Kidney (tissue), 13 donors: ENCODE measurements at regions not wholly inside any gene's neighbourhood (a gene's known extent, or its start where the extent isn't known, plus 50 kb on each side); places are given as distances from the start of the nearest gene placed in this dataset.
A peak's percentile ranks its signal among the peaks of the same experiment; 100 is the strongest.

ENCODE experiments used
- DNase-seq, 5 donors: peaks; one replicate each; pipeline ENCODE4 v3.0.0-alpha.2; 2013 to 2020
- FAIRE-seq: peaks from 2 replicates; lab custom pipeline; 2012; peaks lifted over from hg19 to GRCh38; lab: Jason Lieb, UNC
- H3K27ac ChIP-seq, 2 donors: one replicate each; pipeline ENCODE4 v1.7.0; 2013; ENCODE audit warnings: low read depth in 2 of 2, low read length in 2 of 2, inconsistent platforms in 1 of 2
- H3K27me3 ChIP-seq: one replicate; pipeline ENCODE4 v1.7.1; 2013; ENCODE audit warnings: low read length, inconsistent platforms; ENCODE audit not compliant: control insufficient read depth, insufficient read depth
- H3K36me3 ChIP-seq, 3 donors: one replicate each; pipeline versions ENCODE4 v1.7.0 to v1.7.1; 2013; ENCODE audit warnings: low read length in 3 of 3, control low read depth in 1 of 3, inconsistent platforms in 1 of 3; ENCODE audit not compliant: insufficient read depth in 3 of 3, control insufficient read depth in 2 of 3
- H3K4me1 ChIP-seq, 3 donors: one replicate each; pipeline versions ENCODE4 v1.7.0 to v1.7.1; 2013; ENCODE audit warnings: low read length in 3 of 3, inconsistent platforms in 1 of 3, low read depth in 1 of 3; ENCODE audit not compliant: control insufficient read depth in 2 of 3, insufficient read depth in 2 of 3
- H3K4me3 ChIP-seq, 3 donors: one replicate each; pipeline versions ENCODE4 v1.7.0 to v1.8.1; 2013; ENCODE audit warnings: low read length in 3 of 3, control low read depth in 1 of 3, inconsistent platforms in 1 of 3
- H3K9ac ChIP-seq, 3 donors: one replicate each; pipeline versions ENCODE4 v1.7.0 to v1.7.1; 2013; ENCODE audit warnings: low read length in 3 of 3, control low read depth in 1 of 3, inconsistent platforms in 1 of 3
- H3K9me3 ChIP-seq, 3 donors: one replicate each; pipeline versions ENCODE4 v1.7.0 to v1.7.1; 2013; ENCODE audit warnings: low read length in 3 of 3, control low read depth in 1 of 3, inconsistent platforms in 1 of 3; ENCODE audit not compliant: control insufficient read depth in 2 of 3, insufficient read depth in 1 of 3
- CTCF ChIP-seq: IDR thresholded peaks from 3 replicates; pipeline ENCODE4 v1.5.1; 2012; ENCODE audit warnings: mild to moderate bottlenecking, moderate library complexity, borderline replicate concordance; ENCODE audit not compliant: insufficient read depth; ENCODE audit errors: extremely low read depth
- intact Hi-C: fragments of 100-400 bp; cut with DNase I; formaldehyde crosslinking; loops from one replicate; pipeline ENCODE4 v1.11.1; 2022
- donor health status: control.
- donor health status: control.
- donor health status: control.
- donor health status: control.
- donor health status: control.
- donor health status: DM: yes; HTN: yes; CAD: no.
- donor health status: Normal renal cell carcinoma (clear cell type).

GRCh38 chr11:109140426-109140825 is 281.6 kb upstream of the C11orf87 start:
- Histone ChIP-seq H3K4me3 (no peak overlapping the region), H3K36me3 (no peaks in the 10 kb centered on the region), H3K27ac (no peak overlapping the region), H3K9me3 (peaks cover 0 to 5% (median 0%) of the 10 kb centered on the region in 3 donors), H3K4me1 (no peaks in the 10 kb centered on the region), H3K27me3 (no peaks in the 10 kb centered on the region), H3K9ac (no peak overlapping the region)
- no peak for FAIRE-seq
- DNase-seq, result no peak
- intact Hi-C loops, result no loop called here
- no peak for TF ChIP-seq CTCF

- no peaks in the 10 kb centered on the region for H3K4me1 ChIP-seq
- H3K27ac ChIP-seq, result no peak overlapping the region
- no peaks in the 10 kb centered on the region for H3K36me3 ChIP-seq
- TF ChIP-seq CTCF, result no peak
- peaks cover 0 to 5% (median 0%) of the 10 kb centered on the region in 3 donors for H3K9me3 ChIP-seq
- DNase-seq (no peak), FAIRE-seq (no peak)
- no peaks in the 10 kb centered on the region for H3K27me3 ChIP-seq
- H3K9ac ChIP-seq, result no peak overlapping the region
- intact Hi-C loops, result no loop called here
- no peak overlapping the region for H3K4me3 ChIP-seq
Observed at GRCh38 chr11:109140857-109141515, 281.0 kb upstream of the C11orf87 start.

- no peak overlapping the region for H3K4me3 ChIP-seq
- no peaks in the 10 kb centered on the region for H3K36me3 ChIP-seq
- intact Hi-C loops, result no loop called here
- TF ChIP-seq CTCF, result no peak
- DNase-seq (peak in 1 of 5 donors; percentile 59), FAIRE-seq (no peak)
- H3K27ac ChIP-seq, result no peak overlapping the region
- H3K9ac ChIP-seq, result no peak overlapping the region
- no peaks in the 10 kb centered on the region for H3K9me3 ChIP-seq
- no peaks in the 10 kb centered on the region for H3K27me3 ChIP-seq
- no peaks in the 10 kb centered on the region for H3K4me1 ChIP-seq
Observed at GRCh38 chr11:109145287-109145686, 276.7 kb upstream of the C11orf87 start.

GRCh38 chr11:109147726-109148125 is 274.3 kb upstream of the C11orf87 start:
- no peak overlapping the region for H3K27ac ChIP-seq
- H3K9ac ChIP-seq, result no peak overlapping the region
- H3K36me3 ChIP-seq, result no peaks in the 10 kb centered on the region
- intact Hi-C loops, result no loop called here
- H3K9me3 ChIP-seq, result no peaks in the 10 kb centered on the region
- H3K4me3 ChIP-seq, result no peak overlapping the region
- no peak for DNase-seq
- no peaks in the 10 kb centered on the region for H3K4me1 ChIP-seq
- H3K27me3 ChIP-seq, result no peaks in the 10 kb centered on the region
- FAIRE-seq, result no peak
- TF ChIP-seq CTCF, result no peak
